Endothelial cell of umbilical vein (primary cell): ENCODE measurements at regions not wholly inside any gene's neighbourhood (a gene's known extent, or its start where the extent isn't known, plus 50 kb on each side); places are given as distances from the start of the nearest gene placed in this dataset.

Experiments used
- BruUV-seq: library from RNA; stranded (reverse); fragments of 400-500 nt; replicated peaks from 2 replicates; lab custom pipeline; 2021; lab: Mats Ljungman, UMichigan
- CTCF ChIA-PET: fragments of 300-600, 350-600 bp; sonication (Branson Sonifier 250); formaldehyde crosslinking; loops from one replicate; lab custom pipeline; 2021; ENCODE audit warnings: antibody characterized with exemption, inconsistent platforms; lab: Charles Lee
- POLR2A ChIA-PET: fragments of 300-600, 350-600 bp; sonication (Branson Sonifier 250); formaldehyde crosslinking; loops from one replicate; lab custom pipeline; 2021; ENCODE audit warnings: antibody characterized with exemption, inconsistent platforms; lab: Charles Lee
- DNase-seq: peaks from one replicate; pipeline ENCODE4 v3.0.0-alpha.2; 2011; ENCODE audit warnings: low read depth, low spot score
- FAIRE-seq: peaks from 2 replicates; lab custom pipeline; 2011; peaks lifted over from hg19 to GRCh38; lab: Jason Lieb, UNC
- H2AFZ ChIP-seq: 2 replicates; pipeline ENCODE4 v1.6.0; 2012; ENCODE audit warnings: low read depth, low read length, control low read depth, inconsistent platforms
- H3K27ac ChIP-seq: 2 replicates; pipeline ENCODE4 v1.5.1; 2011; ENCODE audit warnings: low read depth, mild to moderate bottlenecking, control low read depth, low read length, moderate library complexity; ENCODE audit not compliant: insufficient read depth
- H3K27me3 ChIP-seq, 2 experiments: 2 replicates each; pipeline versions ENCODE4 v1.6.0 to v1.6.1; 2011; ENCODE audit warnings: low read length in 2 of 2, mixed read lengths in 1 of 2; ENCODE audit not compliant: control insufficient read depth in 2 of 2, insufficient read depth in 2 of 2
- H3K36me3 ChIP-seq, 2 experiments: 2 replicates in 1 of 2; 3 replicates in 1 of 2; pipeline ENCODE4 v1.5.1; 2011; ENCODE audit warnings: low read length in 2 of 2, mild to moderate bottlenecking in 1 of 2, moderate library complexity in 1 of 2; ENCODE audit not compliant: control insufficient read depth in 2 of 2, insufficient read depth in 2 of 2; ENCODE audit errors: extremely low read depth in 1 of 2
- H3K4me1 ChIP-seq: 3 replicates; pipeline ENCODE4 v1.5.1; 2011; ENCODE audit warnings: mild to moderate bottlenecking, low read length; ENCODE audit not compliant: control insufficient read depth, insufficient read depth; ENCODE audit errors: extremely low read depth
- H3K4me2 ChIP-seq: 2 replicates; pipeline ENCODE4 v1.6.1; 2011; ENCODE audit warnings: low read length, control low read depth, mixed read lengths; ENCODE audit not compliant: insufficient read depth
- H3K4me3 ChIP-seq, 3 experiments: fragments of 200-600 bp in 1 of 3; sonication (generic), shearing (Covaris generic) in 1 of 3; replicated peaks in 1 of 3; 2 replicates each; pipeline ENCODE4 v1.5.1; 2011 to 2016; ENCODE audit warnings: control low read depth in 3 of 3, low read length in 3 of 3, mild to moderate bottlenecking in 2 of 3, inconsistent platforms in 1 of 3, low read depth in 1 of 3, moderate library complexity in 1 of 3; ENCODE audit not compliant: insufficient read depth in 1 of 3
- H3K79me2 ChIP-seq: 2 replicates; pipeline ENCODE4 v1.6.0; 2012; ENCODE audit warnings: low read length, inconsistent platforms; ENCODE audit not compliant: control insufficient read depth, insufficient read depth
- H3K9ac ChIP-seq: replicated peaks from 2 replicates; pipeline ENCODE3; 2011; ENCODE audit warnings: low read length, control low read depth; ENCODE audit not compliant: insufficient read depth; ENCODE audit errors: extremely low read depth
- H3K9me1 ChIP-seq: replicated peaks from 3 replicates; pipeline ENCODE4 v1.6.0; 2011; ENCODE audit warnings: mild to moderate bottlenecking, low read length; ENCODE audit not compliant: control insufficient read depth, insufficient read depth; ENCODE audit errors: extremely low read depth
- H3K9me3 ChIP-seq: replicated peaks from 2 replicates; pipeline ENCODE4 v1.5.1; 2012; ENCODE audit warnings: low read length, inconsistent platforms; ENCODE audit not compliant: control insufficient read depth, insufficient read depth
- H4K20me1 ChIP-seq: replicated peaks from 2 replicates; pipeline ENCODE3; 2011; ENCODE audit warnings: mild to moderate bottlenecking, low read length; ENCODE audit not compliant: control insufficient read depth, insufficient read depth; ENCODE audit errors: extremely low read depth
- EZH2 ChIP-seq: IDR thresholded peaks from 2 replicates; pipeline ENCODE4 v1.6.1; 2012; ENCODE audit warnings: borderline replicate concordance, low read depth, mild to moderate bottlenecking, moderate library complexity, low read length, inconsistent platforms; ENCODE audit not compliant: severe bottlenecking
- FOS ChIP-seq: IDR thresholded peaks from 2 replicates; pipeline ENCODE4 v1.6.1; 2011; ENCODE audit warnings: mild to moderate bottlenecking, low read length, moderate library complexity, borderline replicate concordance; ENCODE audit not compliant: insufficient read depth
- GATA2 ChIP-seq: IDR thresholded peaks from 2 replicates; pipeline ENCODE4 v1.7.0; 2011; ENCODE audit warnings: low read depth, mild to moderate bottlenecking, moderate library complexity, mixed read lengths, low read length; ENCODE audit not compliant: insufficient read length, insufficient read depth
- JUN ChIP-seq: IDR thresholded peaks from 2 replicates; pipeline ENCODE4 v1.6.1; 2011; ENCODE audit warnings: borderline replicate concordance, low read depth; ENCODE audit not compliant: insufficient read length, insufficient read depth
- MYC ChIP-seq: IDR thresholded peaks from one replicate; pipeline ENCODE4 v1.6.1; 2011; ENCODE audit warnings: mild to moderate bottlenecking, low read depth, low read length
- POLR2A ChIP-seq: IDR thresholded peaks from 2 replicates; pipeline ENCODE4 v1.6.1; 2012; ENCODE audit warnings: low read depth, mild to moderate bottlenecking, control low read depth, low read length
- POLR2AphosphoS5 ChIP-seq: IDR thresholded peaks from 2 replicates; pipeline ENCODE4 v1.6.1; 2012; ENCODE audit warnings: low read depth, mild to moderate bottlenecking, control low read depth, low read length, moderate library complexity; ENCODE audit not compliant: insufficient read depth
- dilution Hi-C: fragments of 300-500 bp; cut with MboI; formaldehyde crosslinking; loops from one replicate; pipeline ENCODE4 v1.15.0; 2019; ENCODE audit warnings: low sequenced_read_pairs; ENCODE audit not compliant: extremely low pct_ligation_motif_present
- intact Hi-C: fragments of 100-400 bp; cut with micrococcal nuclease; formaldehyde crosslinking; loops from one replicate; pipeline ENCODE4 v1.10.0; 2022
- TF ChIP-seq, protein P1 (sequence below), 2 donors: IDR thresholded peaks; 1 replicate in 1 of 2; 2 replicates in 1 of 2; pipeline ENCODE4 v1.5.1; 2011; ENCODE audit warnings: low read length in 2 of 2, mild to moderate bottlenecking in 2 of 2, moderate library complexity in 2 of 2, control low read depth in 1 of 2, inconsistent platforms in 1 of 2, low read depth in 1 of 2; ENCODE audit not compliant: insufficient read depth in 1 of 2; ENCODE audit errors: extremely low read depth in 1 of 2
- TF ChIP-seq, protein P2 (sequence below): IDR thresholded peaks from 2 replicates; pipeline ENCODE4 v1.6.1; 2011; ENCODE audit not compliant: insufficient read depth, insufficient read length

DNA sequence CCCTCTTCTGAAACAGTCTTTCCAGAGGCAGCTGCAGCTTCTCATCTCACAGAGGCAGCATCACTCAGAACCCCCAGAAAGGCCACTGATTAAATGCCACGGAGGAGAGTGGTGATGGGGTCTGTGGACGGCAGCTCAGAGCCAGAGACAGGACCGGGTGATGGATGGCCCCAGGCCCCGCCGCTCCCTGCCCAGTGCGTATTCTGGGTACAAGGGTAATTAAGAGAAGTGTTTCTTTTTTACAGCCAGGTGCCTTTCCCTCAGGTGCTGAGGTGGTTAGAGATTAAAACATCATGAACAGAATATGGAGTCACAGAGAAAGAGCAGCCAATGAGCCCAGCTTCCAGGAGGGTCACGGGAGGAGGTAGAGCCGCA is 434.5 kb downstream of the PREX1 start:
- Histone ChIP-seq H3K9ac (no peak overlapping the region), H3K4me3 (no peak overlapping the region), H4K20me1 (no peaks in the 10 kb centered on the region), H3K4me2 (no peak overlapping the region), H3K27ac (no peak overlapping the region), H3K79me2 (no peaks in the 10 kb centered on the region), H3K27me3 (peaks cover 0 to 2% of the 10 kb centered on the region in 2 experiments), H3K4me1 (no peaks in the 10 kb centered on the region), H2AFZ (no peak overlapping the region), H3K9me1 (no peaks in the 10 kb centered on the region), H3K9me3 (no peaks in the 10 kb centered on the region), H3K36me3 (no peaks in the 10 kb centered on the region)
- POLR2A ChIA-PET: no interaction called here
- dilution Hi-C loops: no loop called here
- DNase-seq (no peak), FAIRE-seq (no peak)
- CTCF ChIA-PET: interaction anchor here (0.6 to 1.0 kb wide), 2 partner anchors 63 to 1268 kb away, joined by 3 read pairs; no protein-coding TSS in a partner anchor
- intact Hi-C loops: no loop called here
- no peak for TF ChIP-seq MYC
- BruUV-seq: no TSS peak

DNA sequence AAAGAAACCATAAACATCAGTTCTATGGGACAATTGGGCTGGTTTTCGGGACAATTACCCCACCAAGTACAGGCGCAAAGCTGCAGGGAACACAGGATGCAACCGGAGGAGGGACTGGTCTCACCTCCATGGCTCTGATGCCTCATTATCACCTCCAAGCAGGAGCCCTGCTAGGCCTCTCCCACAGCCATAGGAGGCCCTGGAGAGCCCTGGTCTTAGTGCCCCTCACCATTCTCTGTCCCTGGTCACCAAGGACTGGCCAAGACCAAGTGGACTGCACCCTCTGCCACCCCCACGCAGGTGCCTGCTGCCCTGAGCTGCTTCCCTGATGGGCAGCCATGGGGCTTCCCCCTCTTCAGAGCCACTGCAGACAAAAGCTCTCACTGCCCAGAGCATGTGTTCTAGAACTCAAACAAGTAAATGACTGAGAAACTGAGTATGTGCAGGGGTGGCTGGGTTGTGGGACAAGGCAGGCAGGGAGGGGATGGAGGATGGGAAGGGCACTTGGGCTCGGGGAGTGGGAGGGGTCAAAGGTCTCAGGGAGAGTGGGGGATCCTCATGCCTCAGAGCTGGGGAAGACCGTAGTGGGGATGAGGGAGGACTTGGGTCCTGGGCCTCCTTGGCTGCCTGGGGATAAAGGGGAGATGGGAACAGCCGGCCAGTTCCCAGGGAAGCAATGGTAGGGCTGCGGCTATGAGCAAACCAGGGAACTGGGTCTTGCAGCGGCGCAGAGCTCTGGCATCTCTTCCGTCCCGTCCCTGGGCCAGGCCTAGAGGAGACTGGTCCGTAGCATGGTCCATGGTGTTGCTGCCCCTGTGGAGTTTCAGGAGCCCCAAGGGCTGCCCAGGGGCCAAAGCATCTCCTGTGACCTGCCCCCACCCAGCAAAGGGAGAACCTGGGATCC is 435.1 kb downstream of the PREX1 start:
- FAIRE-seq (no peak), DNase-seq (no peak)
- H3K9ac ChIP-seq: no peak overlapping the region
- no peaks in the 10 kb centered on the region for H4K20me1 ChIP-seq
- H3K9me3 ChIP-seq: no peaks in the 10 kb centered on the region
- intact Hi-C loops: no loop called here
- H2AFZ ChIP-seq: no peak overlapping the region
- no peak overlapping the region for H3K4me2 ChIP-seq
- ChIA-PET POLR2A (no interaction called here), CTCF (interaction anchor here (0.6 to 1.3 kb wide), 2 partner anchors 18 to 1268 kb away, joined by 3 read pairs; no protein-coding TSS in a partner anchor)
- H3K9me1 ChIP-seq: no peaks in the 10 kb centered on the region
- dilution Hi-C loops: no loop called here
- no peak overlapping the region for H3K27ac ChIP-seq
- H3K79me2 ChIP-seq: no peaks in the 10 kb centered on the region
- no peaks in the 10 kb centered on the region for H3K36me3 ChIP-seq
- H3K27me3 ChIP-seq: peaks cover 0 to 2% of the 10 kb centered on the region in 2 experiments
- H3K4me3 ChIP-seq: no peak overlapping the region
- H3K4me1 ChIP-seq: no peaks in the 10 kb centered on the region
- TF ChIP-seq POLR2A (no peak), EZH2 (no peak), POLR2AphosphoS5 (no peak), GATA2 (no peak), MYC (no peak), JUN (no peak), FOS (no peak)
- TF ChIP-seq, protein P1, sequence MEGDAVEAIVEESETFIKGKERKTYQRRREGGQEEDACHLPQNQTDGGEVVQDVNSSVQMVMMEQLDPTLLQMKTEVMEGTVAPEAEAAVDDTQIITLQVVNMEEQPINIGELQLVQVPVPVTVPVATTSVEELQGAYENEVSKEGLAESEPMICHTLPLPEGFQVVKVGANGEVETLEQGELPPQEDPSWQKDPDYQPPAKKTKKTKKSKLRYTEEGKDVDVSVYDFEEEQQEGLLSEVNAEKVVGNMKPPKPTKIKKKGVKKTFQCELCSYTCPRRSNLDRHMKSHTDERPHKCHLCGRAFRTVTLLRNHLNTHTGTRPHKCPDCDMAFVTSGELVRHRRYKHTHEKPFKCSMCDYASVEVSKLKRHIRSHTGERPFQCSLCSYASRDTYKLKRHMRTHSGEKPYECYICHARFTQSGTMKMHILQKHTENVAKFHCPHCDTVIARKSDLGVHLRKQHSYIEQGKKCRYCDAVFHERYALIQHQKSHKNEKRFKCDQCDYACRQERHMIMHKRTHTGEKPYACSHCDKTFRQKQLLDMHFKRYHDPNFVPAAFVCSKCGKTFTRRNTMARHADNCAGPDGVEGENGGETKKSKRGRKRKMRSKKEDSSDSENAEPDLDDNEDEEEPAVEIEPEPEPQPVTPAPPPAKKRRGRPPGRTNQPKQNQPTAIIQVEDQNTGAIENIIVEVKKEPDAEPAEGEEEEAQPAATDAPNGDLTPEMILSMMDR (IDR thresholded peaks at IDR 0.05; ENCODE audit: extremely low read depth in 1 of 2, insufficient read depth in 1 of 2, low read depth in 1 of 2, low read length in 2 of 2): no peak
- TF ChIP-seq, protein P2, sequence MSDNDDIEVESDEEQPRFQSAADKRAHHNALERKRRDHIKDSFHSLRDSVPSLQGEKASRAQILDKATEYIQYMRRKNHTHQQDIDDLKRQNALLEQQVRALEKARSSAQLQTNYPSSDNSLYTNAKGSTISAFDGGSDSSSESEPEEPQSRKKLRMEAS: no peak
- no TSS peak for BruUV-seq
